ENCODE measurements at regions not wholly inside any gene's neighbourhood (a gene's known extent, or its start where the extent isn't known, plus 50 kb on each side); places are given as distances from the start of the nearest gene placed in this dataset.

DNA sequence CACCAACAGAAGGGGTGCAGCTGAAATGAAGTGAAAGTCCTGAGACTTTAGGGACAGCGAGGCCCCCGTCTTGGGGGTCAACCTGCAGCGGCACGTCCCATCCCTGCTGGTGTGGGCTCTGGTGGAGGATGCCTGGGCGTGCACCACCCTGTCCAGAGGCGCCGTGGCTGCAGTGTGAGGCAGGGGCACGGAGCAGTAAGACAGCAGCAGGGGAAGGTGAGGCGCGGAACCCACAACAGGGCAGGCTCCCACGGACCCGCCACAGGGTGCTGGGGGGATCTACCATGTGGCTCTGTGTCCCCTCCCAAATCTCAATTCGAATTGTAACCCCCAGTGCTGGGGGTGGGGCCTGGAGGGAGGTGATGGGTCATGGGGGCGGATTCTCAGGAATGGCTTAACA is 158.6 kb downstream of the SHANK2 start (continued):
- no peak for TF ChIP-seq CHD7 (IDR thresholded peaks at IDR 0.05; ENCODE audit: insufficient replicate concordance, low read length)
- no peak for TF ChIP-seq TAF7 (optimal IDR thresholded peaks at IDR 0.05; ENCODE audit: borderline replicate concordance, low read depth, low read length)
- TF ChIP-seq POU5F1 (IDR thresholded peaks at IDR 0.05; ENCODE audit: low read depth, low read length), result no peak

All from H1 (cell line).